Neural cell (in vitro differentiated cells): ENCODE measurements at regions not wholly inside any gene's neighbourhood (a gene's known extent, or its start where the extent isn't known, plus 50 kb on each side); places are given as distances from the start of the nearest gene placed in this dataset.

Experiments used
- EZH2 ChIP-seq: fragments of 200-600, 300-800 bp; shearing (Covaris generic), sonication (generic); IDR thresholded peaks from 2 replicates; pipeline ENCODE4 v1.6.1; 2014; ENCODE audit warnings: antibody characterized with exemption, low read length, borderline replicate concordance, mild to moderate bottlenecking; ENCODE audit not compliant: insufficient read depth, poor library complexity, severe bottlenecking
- MXI1 ChIP-seq: fragments of 450-650 bp; conservative IDR thresholded peaks from 2 replicates; pipeline ENCODE4 v1.6.1; 2014; ENCODE audit warnings: antibody characterized with exemption, mild to moderate bottlenecking; ENCODE audit not compliant: poor library complexity, severe bottlenecking
- POLR2AphosphoS5 ChIP-seq: IDR thresholded peaks from 2 replicates; pipeline ENCODE4 v1.6.1; 2012
- RAD21 ChIP-seq: fragments of 450-650 bp; conservative IDR thresholded peaks from 2 replicates; pipeline ENCODE4 v1.6.1; 2014; ENCODE audit warnings: antibody characterized with exemption, mild to moderate bottlenecking, moderate library complexity
- REST ChIP-seq: IDR thresholded peaks from 2 replicates; pipeline ENCODE4 v1.6.1; 2012; ENCODE audit warnings: borderline replicate concordance
- TAF1 ChIP-seq: IDR thresholded peaks from 2 replicates; pipeline ENCODE4 v1.6.1; 2012; ENCODE audit warnings: low read depth
- TF ChIP-seq, protein P1 (sequence below): fragments of 450-650 bp; IDR thresholded peaks from 2 replicates; pipeline ENCODE4 v1.5.1; 2014; ENCODE audit warnings: antibody characterized with exemption, mild to moderate bottlenecking, moderate library complexity; ENCODE audit not compliant: poor library complexity, severe bottlenecking

DNA sequence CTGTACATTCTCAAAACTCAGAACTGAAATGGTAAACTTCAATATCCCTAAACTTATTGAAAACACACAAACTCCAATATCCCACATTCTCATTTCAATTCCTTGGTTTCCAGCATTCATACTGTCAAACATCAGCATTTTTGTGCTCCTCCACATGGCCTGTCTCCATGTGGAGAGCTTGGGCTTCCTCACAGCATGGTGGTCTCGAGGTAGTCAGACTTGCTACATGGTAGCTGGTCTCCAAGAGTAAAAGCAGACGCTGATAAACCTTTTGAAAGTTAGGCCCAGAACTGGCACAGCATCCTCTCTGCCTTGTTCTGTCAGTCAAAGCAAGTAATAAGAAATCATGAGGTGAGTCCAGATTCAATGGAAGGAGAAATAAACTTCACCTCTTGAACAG lies 70.5 kb downstream of the VCPKMT start:
- TF ChIP-seq, protein P1, sequence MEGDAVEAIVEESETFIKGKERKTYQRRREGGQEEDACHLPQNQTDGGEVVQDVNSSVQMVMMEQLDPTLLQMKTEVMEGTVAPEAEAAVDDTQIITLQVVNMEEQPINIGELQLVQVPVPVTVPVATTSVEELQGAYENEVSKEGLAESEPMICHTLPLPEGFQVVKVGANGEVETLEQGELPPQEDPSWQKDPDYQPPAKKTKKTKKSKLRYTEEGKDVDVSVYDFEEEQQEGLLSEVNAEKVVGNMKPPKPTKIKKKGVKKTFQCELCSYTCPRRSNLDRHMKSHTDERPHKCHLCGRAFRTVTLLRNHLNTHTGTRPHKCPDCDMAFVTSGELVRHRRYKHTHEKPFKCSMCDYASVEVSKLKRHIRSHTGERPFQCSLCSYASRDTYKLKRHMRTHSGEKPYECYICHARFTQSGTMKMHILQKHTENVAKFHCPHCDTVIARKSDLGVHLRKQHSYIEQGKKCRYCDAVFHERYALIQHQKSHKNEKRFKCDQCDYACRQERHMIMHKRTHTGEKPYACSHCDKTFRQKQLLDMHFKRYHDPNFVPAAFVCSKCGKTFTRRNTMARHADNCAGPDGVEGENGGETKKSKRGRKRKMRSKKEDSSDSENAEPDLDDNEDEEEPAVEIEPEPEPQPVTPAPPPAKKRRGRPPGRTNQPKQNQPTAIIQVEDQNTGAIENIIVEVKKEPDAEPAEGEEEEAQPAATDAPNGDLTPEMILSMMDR, result no peak
- TF ChIP-seq POLR2AphosphoS5 (no peak), RAD21 (no peak), MXI1 (no peak), EZH2 (no peak), TAF1 (no peak), REST (no peak)
